Neural crest cell (in vitro differentiated cells): ENCODE measurements at regions not wholly inside any gene's neighbourhood (a gene's known extent, or its start where the extent isn't known, plus 50 kb on each side); places are given as distances from the start of the nearest gene placed in this dataset.

Experiments
- DNase-seq: peaks from one replicate; pipeline ENCODE4 v3.0.0; 2021; ENCODE audit warnings: low read depth, mixed read lengths, low spot score
- H3K27ac Mint-ChIP-seq: one replicate; pipeline ENCODE4 v1.8.0; 2021; ENCODE audit warnings: mild to moderate bottlenecking, mixed read lengths; ENCODE audit not compliant: unreplicated experiment
- H3K27me3 Mint-ChIP-seq: 2 replicates; pipeline ENCODE4 v1.8.0; 2021; ENCODE audit warnings: low read depth, mild to moderate bottlenecking, mixed read lengths
- H3K36me3 Mint-ChIP-seq: 2 replicates; pipeline ENCODE4 v1.8.0; 2021; ENCODE audit warnings: low read depth, mild to moderate bottlenecking, mixed read lengths
- H3K4me1 Mint-ChIP-seq: 2 replicates; pipeline ENCODE4 v1.8.0; 2021; ENCODE audit warnings: mixed read lengths
- H3K4me3 Mint-ChIP-seq: one replicate; pipeline ENCODE4 v1.8.0; 2021; ENCODE audit warnings: mild to moderate bottlenecking, mixed read lengths
- H3K9me3 Mint-ChIP-seq: 2 replicates; pipeline ENCODE4 v1.8.0; 2021; ENCODE audit warnings: mixed read lengths
- CTCF ChIP-seq: fragments of 200-600 bp; sonication (generic); conservative IDR thresholded peaks from 2 replicates; pipeline ENCODE4 v1.5.0; 2021; ENCODE audit warnings: antibody characterized with exemption, mild to moderate bottlenecking

- TF ChIP-seq CTCF: no peak
- H3K27me3 Mint-ChIP-seq: no peaks in the 10 kb centered on the region
- no peaks in the 10 kb centered on the region for H3K4me1 Mint-ChIP-seq
- no peaks in the 10 kb centered on the region for H3K9me3 Mint-ChIP-seq
- no peak overlapping the region for H3K27ac Mint-ChIP-seq
- H3K4me3 Mint-ChIP-seq: no peak overlapping the region
- H3K36me3 Mint-ChIP-seq: no peaks in the 10 kb centered on the region
- no peak for DNase-seq
These were observed 89.2 kb upstream of the MALRD1 start for GRCh38 chr10:18959369-18959768.

GRCh38 chr10:18960466-18961079, 88.0 kb upstream of the MALRD1 start:
- no peak overlapping the region for H3K4me3 Mint-ChIP-seq
- H3K9me3 Mint-ChIP-seq: no peaks in the 10 kb centered on the region
- no peaks in the 10 kb centered on the region for H3K36me3 Mint-ChIP-seq
- TF ChIP-seq CTCF: no peak
- H3K27ac Mint-ChIP-seq: no peak overlapping the region
- DNase-seq: no peak
- no peaks in the 10 kb centered on the region for H3K27me3 Mint-ChIP-seq
- no peaks in the 10 kb centered on the region for H3K4me1 Mint-ChIP-seq

GRCh38 chr10:18968159-18968558, 80.4 kb upstream of the MALRD1 start:
- Mint-ChIP-seq H3K4me3 (no peak overlapping the region), H3K4me1 (no peaks in the 10 kb centered on the region), H3K9me3 (peaks cover 20% of the 10 kb centered on the region), H3K27me3 (peaks cover 2% of the 10 kb centered on the region), H3K36me3 (peaks cover 6% of the 10 kb centered on the region), H3K27ac (no peak overlapping the region)
- DNase-seq: no peak
- TF ChIP-seq CTCF: no peak

- Mint-ChIP-seq H3K4me1 (no peaks in the 10 kb centered on the region), H3K27me3 (peaks cover 2% of the 10 kb centered on the region), H3K4me3 (no peak overlapping the region), H3K9me3 (peaks cover 7% of the 10 kb centered on the region), H3K27ac (no peak overlapping the region), H3K36me3 (no peaks in the 10 kb centered on the region)
- TF ChIP-seq CTCF: no peak
- DNase-seq: no peak
These were observed 71.8 kb upstream of the MALRD1 start for GRCh38 chr10:18976696-18977251.

- no peak for DNase-seq
- H3K27ac Mint-ChIP-seq: no peak overlapping the region
- no peaks in the 10 kb centered on the region for H3K27me3 Mint-ChIP-seq
- TF ChIP-seq CTCF: no peak
- H3K4me1 Mint-ChIP-seq: no peaks in the 10 kb centered on the region
- no peak overlapping the region for H3K4me3 Mint-ChIP-seq
- H3K9me3 Mint-ChIP-seq: no peaks in the 10 kb centered on the region
- H3K36me3 Mint-ChIP-seq: no peaks in the 10 kb centered on the region
These were observed 68.4 kb upstream of the MALRD1 start for GRCh38 chr10:18980089-18980629.
